Esophagus muscularis mucosa (tissue), 4 donors: ENCODE measurements at regions not wholly inside any gene's neighbourhood (a gene's known extent, or its start where the extent isn't known, plus 50 kb on each side); places are given as distances from the start of the nearest gene placed in this dataset.

Experiments used
- DNase-seq: peaks from one replicate; pipeline ENCODE4 v3.0.0-alpha.2; 2017; ENCODE audit errors: extremely low spot score
- H3K27ac ChIP-seq, 4 donors: fragments of 200-600 bp; sonication (generic); replicated peaks in 1 of 4; 1 replicate in 3 of 4; 2 replicates in 1 of 4; pipeline ENCODE4 v1.5.1; 2016 to 2019; ENCODE audit warnings: mild to moderate bottlenecking in 1 of 4
- H3K27me3 ChIP-seq, 4 donors: fragments of 200-600 bp; sonication (generic); one replicate each; pipeline versions ENCODE4 v1.5.1 to v1.6.0; 2016 to 2019
- H3K36me3 ChIP-seq, 4 donors: fragments of 200-600 bp; sonication (generic); one replicate each; pipeline ENCODE4 v1.5.1; 2016 to 2019
- H3K4me1 ChIP-seq, 4 donors: fragments of 200-600 bp; sonication (generic); one replicate each; pipeline ENCODE4 v1.5.1; 2016 to 2019
- H3K4me3 ChIP-seq, 4 donors: fragments of 200-600 bp; sonication (generic); 1 replicate in 2 of 4; 2 replicates in 2 of 4; pipeline ENCODE4 v1.5.1; 2016 to 2019; ENCODE audit warnings: mild to moderate bottlenecking in 4 of 4, moderate library complexity in 1 of 4
- H3K9me3 ChIP-seq, 4 donors: fragments of 200-600 bp; sonication (generic); 1 replicate in 3 of 4; 2 replicates in 1 of 4; pipeline ENCODE4 v1.5.1; 2016 to 2019
- CTCF ChIP-seq, 3 experiments: fragments of 200-600 bp in 2 of 3; fragments of 450-650 bp in 1 of 3; sonication (generic) in 2 of 3; IDR thresholded peaks; one replicate each; pipeline ENCODE4 v1.5.1; 2017 to 2019; ENCODE audit warnings: antibody characterized with exemption in 3 of 3, mild to moderate bottlenecking in 2 of 3, moderate library complexity in 1 of 3
- EP300 ChIP-seq: sonication (generic); formaldehyde crosslinking; IDR thresholded peaks from one replicate; pipeline ENCODE4 v1.6.1; 2017; ENCODE audit warnings: antibody characterized with exemption
- POLR2A ChIP-seq: fragments of 450-650 bp; IDR thresholded peaks from one replicate; pipeline ENCODE4 v1.6.1; 2017; ENCODE audit warnings: antibody characterized with exemption, moderate library complexity, mild to moderate bottlenecking, low read depth
- POLR2AphosphoS5 ChIP-seq, 2 donors: sonication (generic); formaldehyde crosslinking; IDR thresholded peaks; one replicate each; pipeline ENCODE4 v1.6.1; 2017; ENCODE audit warnings: antibody characterized with exemption in 2 of 2
- WGBS: methylation state at CpG from one replicate; pipeline ENCODE4 v1.1.5; 2018; 5-methylcytosine and 5-hydroxymethylcytosine counted together
- intact Hi-C: fragments of 100-400 bp; cut with DNase I; formaldehyde crosslinking; loops from one replicate; pipeline ENCODE4 v1.15.1; 2023

GRCh38 chr21:16395285-16395684, 665.5 kb downstream of the USP25 start:
- Histone ChIP-seq H3K27ac (no peak overlapping the region), H3K9me3 (no peaks in the 10 kb centered on the region), H3K36me3 (no peaks in the 10 kb centered on the region), H3K4me3 (no peak overlapping the region), H3K4me1 (no peaks in the 10 kb centered on the region), H3K27me3 (no peaks in the 10 kb centered on the region)
- TF ChIP-seq EP300 = no peak
- no peak for TF ChIP-seq POLR2A
- no peak for TF ChIP-seq CTCF (IDR thresholded peaks at IDR 0.05)
- no peak for TF ChIP-seq POLR2AphosphoS5 (IDR thresholded peaks at IDR 0.05)
- WGBS = 72% methylated on average over 2 of the region's 2 CpGs
- no peak for DNase-seq
- intact Hi-C loops = no loop called here

DNA sequence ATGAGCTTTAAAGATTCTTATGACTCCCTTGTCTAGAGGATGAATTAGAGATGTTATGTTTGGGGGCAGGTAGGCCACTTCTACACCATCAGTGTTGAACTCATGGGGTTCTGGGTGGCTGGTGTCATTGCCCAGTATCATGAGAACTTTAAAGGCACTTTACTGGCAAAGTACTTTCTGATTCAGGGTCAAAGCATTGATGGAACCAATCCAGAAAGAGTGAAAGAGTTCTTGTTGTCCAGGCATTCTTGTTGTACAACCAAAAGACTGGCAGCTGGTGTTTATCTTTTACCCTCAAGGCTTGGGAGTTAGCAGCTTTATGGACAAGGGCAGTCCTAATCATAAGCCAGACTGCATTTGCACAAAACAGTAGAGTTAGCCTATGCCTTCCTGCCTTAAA, 673.0 kb downstream of the USP25 start:
- no peaks in the 10 kb centered on the region for H3K4me1 ChIP-seq
- DNase-seq = no peak
- no peaks in the 10 kb centered on the region for H3K27me3 ChIP-seq
- H3K4me3 ChIP-seq = no peak overlapping the region
- no peak overlapping the region for H3K27ac ChIP-seq
- intact Hi-C loops = no loop called here
- TF ChIP-seq EP300 (no peak), POLR2AphosphoS5 (IDR thresholded peaks at IDR 0.05) (no peak), CTCF (IDR thresholded peaks at IDR 0.05) (no peak), POLR2A (no peak)
- no peaks in the 10 kb centered on the region for H3K36me3 ChIP-seq
- H3K9me3 ChIP-seq = no peaks in the 10 kb centered on the region

GRCh38 chr21:16404776-16405175, 675.0 kb downstream of the USP25 start:
- 70% methylated on average over 1 of the region's 1 CpG for WGBS
- Histone ChIP-seq H3K4me1 (no peaks in the 10 kb centered on the region), H3K36me3 (no peaks in the 10 kb centered on the region), H3K4me3 (no peak overlapping the region), H3K27me3 (no peaks in the 10 kb centered on the region), H3K27ac (no peak overlapping the region), H3K9me3 (no peaks in the 10 kb centered on the region)
- intact Hi-C loops = no loop called here
- no peak for TF ChIP-seq CTCF (IDR thresholded peaks at IDR 0.05)
- no peak for TF ChIP-seq POLR2A
- TF ChIP-seq POLR2AphosphoS5 (IDR thresholded peaks at IDR 0.05) = no peak
- no peak for TF ChIP-seq EP300
- DNase-seq = no peak

- H3K4me1 ChIP-seq = no peaks in the 10 kb centered on the region
- 87% methylated on average over 2 of the region's 2 CpGs for WGBS
Measured at GRCh38 chr21:16406355-16406754, 676.6 kb downstream of the USP25 start.

More at GRCh38 chr21:16406355-16406754, 676.6 kb downstream of the USP25 start:
- intact Hi-C loops = no loop called here
- no peak for TF ChIP-seq POLR2A
- no peak for TF ChIP-seq EP300
- no peak for TF ChIP-seq CTCF (IDR thresholded peaks at IDR 0.05)
- no peak for TF ChIP-seq POLR2AphosphoS5 (IDR thresholded peaks at IDR 0.05)
- Histone ChIP-seq H3K36me3 (no peaks in the 10 kb centered on the region), H3K27me3 (no peaks in the 10 kb centered on the region), H3K9me3 (no peaks in the 10 kb centered on the region), H3K27ac (no peak overlapping the region), H3K4me3 (no peak overlapping the region)
- DNase-seq = no peak
